ENCODE measurements at regions not wholly inside any gene's neighbourhood (a gene's known extent, or its start where the extent isn't known, plus 50 kb on each side); places are given as distances from the start of the nearest gene placed in this dataset.

GRCh38 chr12:127688906-127689428 is 578.0 kb upstream of the TMEM132C start:
- DNase-seq, result no peak

DNA sequence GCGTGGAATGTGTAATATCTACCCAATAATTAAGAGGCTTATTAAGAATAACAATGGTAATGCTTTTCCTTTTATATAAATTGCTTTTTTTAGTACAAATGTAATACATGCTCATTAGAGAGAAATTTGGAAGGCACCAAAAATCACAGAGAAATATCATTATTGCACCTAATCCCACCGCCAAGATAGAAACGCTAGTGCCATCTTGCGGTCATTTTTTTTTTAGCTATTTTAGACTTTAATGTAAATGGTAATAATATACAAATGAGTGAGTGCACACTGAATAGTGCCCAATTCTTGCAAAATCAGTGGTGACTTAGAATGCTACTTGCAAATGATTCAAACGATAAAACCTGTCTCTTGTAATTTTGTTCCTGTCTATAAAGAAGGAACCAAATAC is 576.8 kb upstream of the TMEM132C start:
- DNase-seq, result no peak

GRCh38 chr12:127696963-127697362 is 570.0 kb upstream of the TMEM132C start:
- no peak for DNase-seq

GRCh38 chr12:127703026-127703425 is 563.9 kb upstream of the TMEM132C start:
- DNase-seq, result no peak

DNA sequence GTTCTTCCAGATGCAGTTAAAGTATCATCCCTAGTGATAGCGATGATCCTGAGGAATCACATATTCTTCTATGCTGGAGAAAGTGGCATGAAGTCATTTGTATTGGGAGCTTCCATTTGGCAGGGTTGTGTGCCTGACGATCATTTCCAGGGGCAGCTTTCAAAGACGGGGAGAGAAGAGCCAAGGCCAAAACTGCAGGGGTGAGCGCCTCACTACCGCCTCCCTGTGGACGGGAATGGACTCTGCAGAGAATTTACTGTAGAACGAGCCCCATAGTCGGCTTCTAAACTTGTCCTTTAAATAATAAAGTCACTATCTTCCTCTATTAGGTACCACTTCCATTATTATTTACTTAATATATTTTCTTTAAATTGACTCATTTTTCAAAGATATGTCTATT is 555.9 kb upstream of the TMEM132C start:
- DNase-seq, result no peak

- no peak for DNase-seq
These were observed 554.4 kb upstream of the TMEM132C start for GRCh38 chr12:127712561-127712960.

DNA sequence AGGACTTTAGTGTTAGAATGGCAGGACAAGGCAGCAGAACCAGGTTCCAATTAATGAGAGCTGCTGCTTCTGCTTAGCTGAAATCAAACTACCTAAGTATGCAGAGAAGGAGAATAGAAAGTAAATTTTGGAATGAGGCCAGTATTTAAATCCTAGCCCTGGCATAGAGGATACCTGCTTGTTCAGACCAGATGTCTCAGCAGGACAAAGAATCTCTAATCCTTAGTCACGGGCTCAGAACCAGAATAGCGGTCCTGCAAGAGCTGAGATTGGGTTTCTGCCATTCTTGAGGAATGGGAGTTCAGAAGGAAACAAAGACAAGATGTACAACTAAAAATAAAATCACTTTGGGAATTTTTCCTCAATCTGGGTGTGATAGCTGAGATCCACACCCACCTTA is 550.8 kb upstream of the TMEM132C start:
- DNase-seq, result no peak

DNA sequence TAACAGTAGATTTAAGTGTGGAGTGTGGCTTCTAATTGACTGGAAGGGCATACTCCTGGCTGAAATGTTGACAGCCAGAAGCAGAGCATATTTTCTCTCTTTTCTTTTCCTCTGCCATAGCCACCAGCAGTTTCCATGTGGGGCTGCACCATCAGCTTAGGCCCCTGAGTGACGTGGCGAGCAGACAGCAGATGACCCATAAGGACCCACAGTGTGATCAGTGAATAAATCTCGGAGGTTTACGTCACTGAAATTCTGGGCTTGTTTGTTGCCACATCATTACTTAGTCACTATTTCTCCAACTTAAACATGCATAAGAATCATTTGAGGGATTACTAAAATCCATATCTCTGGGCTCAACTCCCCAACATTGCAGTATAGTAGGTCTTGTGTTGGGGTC is 549.7 kb upstream of the TMEM132C start:
- no peak for DNase-seq

DNA sequence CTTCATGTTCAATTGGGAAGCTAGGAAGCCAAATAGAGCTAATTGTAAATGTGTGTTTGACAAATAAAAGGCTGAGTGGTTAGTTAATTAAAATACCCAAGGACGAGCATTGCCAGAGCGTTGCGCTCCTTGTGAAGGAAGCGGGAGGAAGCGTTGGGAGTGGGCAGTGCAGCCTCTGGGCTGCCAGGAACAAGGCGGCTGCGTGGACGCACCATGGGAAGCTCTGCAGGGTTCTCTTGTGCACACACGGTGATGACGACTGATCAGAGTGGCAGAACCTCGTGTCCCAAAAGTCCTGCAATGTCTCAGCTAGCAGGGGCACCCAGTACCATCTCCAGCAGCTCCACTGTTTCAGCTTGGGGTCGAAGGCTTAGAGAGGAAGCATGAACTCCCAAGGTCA is 546.6 kb upstream of the TMEM132C start:
- no peak for DNase-seq

DNA sequence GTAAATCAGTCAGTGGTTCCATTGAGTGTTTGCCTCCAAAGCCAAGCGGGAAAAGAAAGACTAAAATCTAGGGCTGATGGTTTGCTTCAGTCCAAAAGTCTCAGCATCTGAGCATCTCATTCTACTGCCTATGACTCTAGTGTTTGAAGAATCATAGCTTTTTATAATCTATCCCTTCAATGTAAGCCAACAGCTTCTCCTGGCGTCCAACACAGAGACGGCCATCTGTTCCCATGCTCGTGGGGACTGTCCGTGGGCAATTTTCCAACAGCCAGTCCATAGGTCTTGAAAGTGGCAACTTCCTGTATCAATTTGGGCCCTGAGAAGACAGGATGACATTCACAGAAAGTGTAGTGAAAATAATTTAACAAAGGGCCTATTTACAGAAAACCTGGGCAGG is 544.4 kb upstream of the TMEM132C start:
- DNase-seq, result no peak

DNA sequence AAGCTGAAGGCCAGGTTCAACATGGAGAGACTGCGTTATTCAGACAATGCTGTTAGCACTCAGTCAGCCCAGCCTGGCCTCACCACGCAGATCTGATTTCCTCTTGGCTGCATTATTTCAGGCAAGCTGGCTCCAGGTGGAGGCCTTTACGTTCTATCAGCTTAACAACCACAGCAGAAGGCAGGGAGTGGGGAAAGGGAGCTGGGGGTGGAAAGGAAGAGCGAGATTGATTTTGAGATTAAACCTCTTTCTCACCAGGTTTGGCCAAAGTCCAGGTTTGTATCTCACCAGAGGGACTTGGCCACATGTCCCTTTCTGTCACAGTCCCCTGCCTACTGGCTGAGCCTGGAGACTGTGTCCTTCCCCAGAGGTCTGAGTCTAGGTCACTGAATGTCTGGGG is 543.7 kb upstream of the TMEM132C start:
- DNase-seq, result no peak

DNA sequence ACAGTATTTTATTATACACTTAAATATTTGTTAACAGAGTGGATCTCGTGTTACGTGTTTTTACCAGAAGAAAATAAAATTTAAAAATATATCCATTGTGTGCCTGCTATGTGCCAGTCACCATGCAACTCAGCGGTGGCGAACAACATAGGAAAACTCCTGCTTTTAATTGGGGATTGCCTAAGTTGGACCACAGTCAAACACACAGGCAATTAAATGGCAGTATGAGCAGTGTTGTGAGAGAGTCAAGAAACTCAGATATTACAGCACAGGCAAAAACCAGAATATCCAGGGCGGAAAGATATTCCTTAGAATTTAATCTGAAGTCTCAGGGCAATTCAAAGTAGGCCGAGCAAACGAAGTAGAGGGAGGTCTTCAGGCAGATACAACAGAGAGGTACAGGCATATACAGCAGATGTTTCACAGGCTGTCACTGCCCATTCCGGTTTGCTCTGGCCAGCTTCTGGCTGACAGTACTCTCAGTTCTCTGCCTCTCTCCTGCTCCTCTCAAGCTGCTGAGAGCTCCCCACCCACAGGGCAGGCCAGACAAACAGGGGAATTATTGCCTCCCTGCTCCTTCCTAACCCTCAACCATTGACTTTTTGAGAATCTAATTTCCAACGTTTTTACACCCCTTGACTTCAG is 540.2 kb upstream of the TMEM132C start:
- no peak for DNase-seq

DNA sequence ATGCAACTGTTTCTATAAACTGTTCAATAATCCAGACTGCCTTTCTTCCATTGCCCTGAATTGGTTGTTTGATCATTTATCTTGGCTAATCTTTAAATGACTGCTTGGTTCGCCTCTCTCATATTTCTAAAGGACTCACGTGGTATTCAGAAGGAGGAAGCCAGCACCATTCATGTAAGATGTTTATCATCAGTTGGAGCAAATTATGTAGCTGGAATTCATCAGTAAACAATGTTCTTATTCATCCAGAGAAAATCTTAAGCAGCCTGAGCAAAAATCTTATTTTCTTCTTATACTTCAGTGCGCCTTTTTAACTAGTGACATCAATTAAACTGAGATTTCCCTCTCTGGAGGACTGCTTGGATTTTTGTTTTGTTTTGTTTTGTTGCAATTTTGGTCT is 538.7 kb upstream of the TMEM132C start:
- no peak for DNase-seq

DNA sequence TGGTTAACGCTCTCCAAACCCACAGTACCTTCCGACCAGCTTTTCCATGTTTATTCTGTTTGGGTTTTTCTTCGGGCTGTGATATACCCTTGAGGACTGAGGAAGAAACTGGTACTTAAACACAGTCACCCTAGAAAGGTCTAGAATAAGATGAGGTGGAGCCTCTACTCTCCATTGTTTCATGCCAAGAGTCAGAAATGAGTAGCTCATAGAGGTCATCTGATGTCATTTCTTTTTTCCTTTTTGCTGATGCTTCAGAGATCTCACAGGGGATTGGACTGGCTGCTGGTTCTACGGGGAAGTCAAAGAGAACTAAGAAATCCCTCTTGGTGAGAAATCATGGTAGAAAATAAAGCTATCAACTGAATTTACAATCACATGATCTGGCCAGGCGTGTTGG is 538.2 kb upstream of the TMEM132C start:
- no peak for DNase-seq

- no peak for DNase-seq
These were observed 537.6 kb upstream of the TMEM132C start for GRCh38 chr12:127729381-127729780.

DNA sequence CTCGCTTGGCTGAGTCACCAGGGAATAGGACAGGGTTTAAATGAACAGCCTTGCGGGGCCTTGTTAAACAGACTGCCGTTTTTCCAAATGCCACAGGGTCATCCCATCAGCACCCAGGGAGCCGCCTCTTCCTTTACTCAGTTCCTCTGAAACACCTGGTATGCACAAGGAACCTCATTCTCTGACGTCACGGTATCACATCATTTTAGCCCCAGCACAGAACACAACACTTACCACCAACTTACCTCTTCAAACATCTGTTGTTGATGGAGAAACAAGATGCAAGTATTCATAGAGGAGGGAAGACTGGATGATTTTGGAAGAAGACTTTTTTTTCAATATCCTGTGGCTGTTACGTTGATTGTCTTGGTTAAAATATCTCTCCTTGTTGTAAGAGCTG is 535.3 kb upstream of the TMEM132C start:
- no peak for DNase-seq

GRCh38 chr12:127742231-127742630 is 524.7 kb upstream of the TMEM132C start:
- no peak for DNase-seq

DNA sequence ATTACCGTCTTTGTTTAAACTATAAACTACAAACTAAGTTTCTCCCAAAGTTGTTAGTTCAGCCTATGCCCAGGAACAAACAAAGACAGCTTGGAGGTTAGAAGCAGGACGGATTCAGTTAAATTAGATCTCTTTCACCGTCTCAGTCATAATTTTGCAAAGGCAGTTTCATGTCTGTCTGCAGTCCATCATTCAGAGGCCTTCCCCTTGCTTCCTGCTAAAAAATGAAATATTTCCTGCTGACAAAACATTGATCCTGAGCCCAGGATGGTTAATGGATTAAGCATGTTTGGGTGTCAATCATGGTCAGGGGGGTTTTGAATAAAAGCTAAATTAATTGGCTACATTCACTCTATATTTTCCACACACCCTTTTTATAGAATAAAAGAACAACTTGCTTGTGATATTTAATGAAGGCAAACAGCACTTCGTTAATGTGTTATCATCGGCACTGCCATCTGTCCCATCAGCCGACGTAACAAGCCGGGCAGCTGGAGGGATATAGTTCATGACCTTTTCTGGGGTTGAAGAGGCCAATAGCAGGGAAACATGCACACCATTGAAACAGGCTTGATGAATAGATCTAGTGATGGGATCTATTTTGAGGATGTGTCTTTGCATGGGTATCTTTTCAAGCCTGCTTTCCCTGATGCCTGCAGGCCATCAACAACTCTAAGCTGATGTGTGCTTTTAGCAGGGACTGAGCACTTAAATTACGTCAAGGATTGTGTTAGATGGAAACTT is 521.3 kb upstream of the TMEM132C start:
- DNase-seq, result no peak

DNA sequence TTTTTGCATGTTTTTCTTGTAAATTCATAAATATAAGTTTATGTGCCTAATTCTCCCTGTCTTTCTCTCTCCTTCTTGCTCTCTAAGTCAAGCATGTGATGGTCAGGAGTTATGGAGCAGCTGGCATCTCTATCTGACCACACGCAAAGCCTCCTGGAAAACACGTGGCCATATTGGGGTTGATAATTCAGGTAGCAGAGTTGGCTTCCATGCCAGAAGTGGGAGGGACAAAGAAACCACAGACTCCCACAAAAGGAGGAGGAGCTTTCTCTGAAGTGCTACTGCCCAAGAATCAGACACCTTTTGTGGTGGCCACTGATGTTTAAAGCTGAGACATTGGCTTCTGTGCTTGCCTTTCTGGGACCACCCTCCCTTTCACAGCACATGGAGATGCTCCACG is 517.6 kb upstream of the TMEM132C start:
- DNase-seq, result no peak

DNA sequence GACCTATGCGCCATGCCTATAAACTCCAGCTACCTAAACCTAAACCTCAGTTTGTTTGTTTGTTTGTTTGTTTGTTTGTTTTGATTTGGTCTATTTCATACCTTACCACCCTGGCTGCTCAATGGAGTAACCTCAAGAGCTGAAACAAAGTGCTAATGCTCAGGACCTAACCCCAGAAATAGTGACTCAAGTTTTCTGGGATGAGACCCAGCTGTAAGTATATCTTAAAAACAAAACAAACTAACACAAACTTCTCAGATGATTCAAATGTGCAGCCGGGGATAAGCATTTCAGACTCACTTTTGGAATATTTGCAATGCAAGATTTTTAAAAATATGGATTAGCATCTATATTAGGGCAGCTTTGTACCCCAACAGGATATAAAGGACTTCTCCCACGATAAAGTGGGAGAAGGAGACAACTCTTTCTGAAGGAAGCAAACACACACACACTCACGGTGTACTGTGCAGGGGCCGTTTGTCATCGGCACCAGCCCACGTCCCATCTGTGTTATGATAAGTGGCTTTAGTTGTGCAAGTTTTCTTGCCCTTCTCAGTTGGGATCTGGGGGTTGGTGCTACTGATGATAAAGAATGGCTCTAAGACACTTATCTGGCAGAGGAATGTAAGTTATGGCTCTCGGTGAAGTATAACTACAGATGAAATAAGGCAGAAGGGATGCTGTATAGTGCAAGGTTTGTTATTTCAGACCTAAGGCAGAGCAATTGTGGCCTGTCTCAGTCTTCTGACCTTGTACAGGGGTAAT is 516.7 kb upstream of the TMEM132C start:
- no peak for DNase-seq

- DNase-seq, result no peak
These were observed 514.2 kb upstream of the TMEM132C start for GRCh38 chr12:127752802-127753201.

- DNase-seq, result no peak
These were observed 506.6 kb upstream of the TMEM132C start for GRCh38 chr12:127760357-127760756.

DNA sequence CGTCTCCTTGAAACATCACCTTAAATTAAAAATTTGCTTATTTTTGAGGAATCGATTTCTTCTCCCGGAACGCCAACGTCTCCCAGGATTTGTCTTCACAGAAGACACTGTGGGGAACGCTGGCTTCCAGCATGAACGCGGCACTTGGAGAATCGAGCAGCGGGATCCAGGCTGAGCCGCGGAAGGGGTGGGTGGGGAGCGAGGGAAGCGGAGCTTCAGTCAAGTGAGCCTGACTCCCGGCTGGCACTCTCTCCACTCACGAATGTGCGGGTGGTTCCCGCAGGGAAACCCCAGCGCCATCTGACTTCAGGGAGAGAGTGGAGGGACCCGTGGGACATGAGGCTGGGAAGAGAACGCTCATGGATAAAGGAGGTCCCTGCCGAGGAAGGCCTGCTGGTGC is 506.0 kb upstream of the TMEM132C start:
- DNase-seq, result no peak

DNA sequence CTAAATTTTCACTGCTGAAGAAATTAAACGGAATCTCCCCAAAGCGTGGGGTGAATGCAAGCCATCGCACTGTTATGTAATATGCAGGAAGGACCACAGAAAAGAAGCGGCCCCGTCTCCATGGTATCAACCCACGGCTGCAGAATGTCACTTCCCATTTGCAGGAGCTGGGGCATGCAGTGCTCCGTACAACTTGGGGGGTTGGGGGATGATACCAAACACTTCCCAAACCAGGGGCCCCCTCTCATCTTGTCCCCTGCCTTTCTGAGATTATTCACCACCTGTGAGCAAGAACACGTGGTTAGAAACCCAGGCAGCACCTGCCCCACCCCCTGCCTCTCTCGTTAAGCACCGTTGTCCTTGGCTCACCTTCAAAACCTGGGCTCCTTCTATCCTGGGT is 505.1 kb upstream of the TMEM132C start:
- DNase-seq, result no peak

Measured in activated CD4-positive, alpha-beta T cell treated with anti-CD3 and anti-CD28 coated beads for 48 hours (primary cell).